NT2/D1 (cell line): ENCODE measurements at regions not wholly inside any gene's neighbourhood (a gene's known extent, or its start where the extent isn't known, plus 50 kb on each side); places are given as distances from the start of the nearest gene placed in this dataset.

Experiments
- YY1 ChIP-seq: IDR thresholded peaks from 2 replicates; pipeline ENCODE4 v1.6.1; 2011; ENCODE audit not compliant: insufficient read length, insufficient read depth
- ZNF274 ChIP-seq: IDR thresholded peaks from 2 replicates; pipeline ENCODE4 v1.6.1; 2011; ENCODE audit warnings: mild to moderate bottlenecking, low read depth, low read length

DNA sequence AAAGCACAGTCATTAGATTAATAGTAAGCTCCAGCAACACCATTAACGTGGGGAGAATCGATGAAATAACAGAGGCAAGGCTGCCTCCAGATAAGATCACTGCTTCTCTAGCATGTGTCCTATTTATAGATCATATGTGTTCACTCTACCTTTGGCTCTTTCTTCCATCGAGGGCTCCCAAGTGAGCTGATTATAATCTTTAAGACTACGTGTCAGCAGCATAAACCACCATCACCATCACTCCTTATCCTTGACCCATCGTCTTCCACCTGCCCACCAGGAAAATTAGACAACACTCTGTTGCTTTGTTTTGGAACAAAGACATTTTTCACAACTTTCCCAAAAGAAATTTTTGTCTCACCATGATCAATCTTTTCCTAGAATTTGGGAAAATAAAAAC is 71.2 kb upstream of the CARD11 start:
- no peak for TF ChIP-seq YY1
- TF ChIP-seq ZNF274, result no peak
